HG03565 (cell line): ENCODE measurements at regions not wholly inside any gene's neighbourhood (a gene's known extent, or its start where the extent isn't known, plus 50 kb on each side); places are given as distances from the start of the nearest gene placed in this dataset.

Experiments used
- ATAC-seq: cut with Tn5 transposase; IDR thresholded peaks from one replicate; pipeline ENCODE4 v1.9.1; 2021; ENCODE audit warnings: mild to moderate bottlenecking, moderate library complexity; ENCODE audit not compliant: unreplicated experiment

- no peak for ATAC-seq
These were observed 932.6 kb upstream of the TMEM132C start for GRCh38 chr12:127334365-127334764.

- ATAC-seq, result no peak
These were observed 931.9 kb upstream of the TMEM132C start for GRCh38 chr12:127334912-127335644.

- no peak for ATAC-seq
These were observed 930.6 kb upstream of the TMEM132C start for GRCh38 chr12:127336416-127336815.

- no peak for ATAC-seq
These were observed 927.9 kb upstream of the TMEM132C start for GRCh38 chr12:127339065-127339464.

- ATAC-seq, result no peak
These were observed 926.6 kb upstream of the TMEM132C start for GRCh38 chr12:127340381-127340780.

- no peak for ATAC-seq
These were observed 924.1 kb upstream of the TMEM132C start for GRCh38 chr12:127342861-127343260.

GRCh38 chr12:127343940-127344339 lies 923.0 kb upstream of the TMEM132C start:
- no peak for ATAC-seq

- no peak for ATAC-seq
These were observed 915.4 kb upstream of the TMEM132C start for GRCh38 chr12:127351481-127352010.

- no peak for ATAC-seq
These were observed 911.7 kb upstream of the TMEM132C start for GRCh38 chr12:127355061-127355841.

GRCh38 chr12:127358888-127359287 lies 908.1 kb upstream of the TMEM132C start:
- ATAC-seq, result no peak

- ATAC-seq, result no peak
These were observed 906.4 kb upstream of the TMEM132C start for GRCh38 chr12:127360580-127360979.

- no peak for ATAC-seq
These were observed 904.8 kb upstream of the TMEM132C start for GRCh38 chr12:127362121-127362520.

GRCh38 chr12:127363392-127363791 lies 903.6 kb upstream of the TMEM132C start:
- ATAC-seq, result no peak

- no peak for ATAC-seq
These were observed 893.4 kb upstream of the TMEM132C start for GRCh38 chr12:127373559-127373958.

GRCh38 chr12:127374447-127374846 lies 892.5 kb upstream of the TMEM132C start:
- no peak for ATAC-seq

GRCh38 chr12:127381043-127381668 lies 885.8 kb upstream of the TMEM132C start:
- ATAC-seq, result peak; percentile 56

GRCh38 chr12:127381681-127382080 lies 885.3 kb upstream of the TMEM132C start:
- ATAC-seq, result no peak

GRCh38 chr12:127383281-127383680 lies 883.7 kb upstream of the TMEM132C start:
- ATAC-seq, result no peak

GRCh38 chr12:127386723-127387122 lies 880.2 kb upstream of the TMEM132C start:
- ATAC-seq, result no peak

- no peak for ATAC-seq
These were observed 878.0 kb upstream of the TMEM132C start for GRCh38 chr12:127388985-127389384.

GRCh38 chr12:127389923-127390322 lies 877.0 kb upstream of the TMEM132C start:
- ATAC-seq, result no peak

GRCh38 chr12:127393465-127393864 lies 873.5 kb upstream of the TMEM132C start:
- no peak for ATAC-seq
